Smooth muscle cell (in vitro differentiated cells): ENCODE measurements at regions not wholly inside any gene's neighbourhood (a gene's known extent, or its start where the extent isn't known, plus 50 kb on each side); places are given as distances from the start of the nearest gene placed in this dataset. TPM values are rescaled to one million over a fixed set of nuclear protein-coding genes. Genes with fewer than 3 reads are reported as not detected.

ENCODE experiments used
- DNase-seq: peaks from one replicate; lab custom pipeline; 2025; ENCODE audit not compliant: unreplicated experiment; lab: John Stamatoyannopoulos, UW
- H2AFZ ChIP-seq: fragments of 200-600 bp; sonication (generic); 2 replicates; pipeline ENCODE4 v1.6.0; 2016; ENCODE audit warnings: antibody characterized with exemption, low read depth, mild to moderate bottlenecking
- H3F3A ChIP-seq: fragments of 200-600 bp; sonication (generic); 2 replicates; pipeline ENCODE4 v1.6.0; 2017; ENCODE audit warnings: antibody characterized with exemption, low read depth
- H3K27ac ChIP-seq: fragments of 200-600 bp; sonication (generic); 2 replicates; pipeline ENCODE4 v1.5.1; 2016; ENCODE audit warnings: low read depth, mild to moderate bottlenecking
- H3K27me3 ChIP-seq: fragments of 200-600 bp; sonication (generic); 2 replicates; pipeline ENCODE4 v1.6.1; 2016; ENCODE audit warnings: low read depth, mild to moderate bottlenecking
- H3K36me3 ChIP-seq: fragments of 200-600 bp; sonication (generic); 2 replicates; pipeline ENCODE4 v1.5.1; 2016; ENCODE audit warnings: low read depth
- H3K4me1 ChIP-seq: fragments of 200-600 bp; sonication (generic); 2 replicates; pipeline ENCODE4 v1.5.1; 2016; ENCODE audit warnings: low read depth
- H3K4me2 ChIP-seq: fragments of 200-600 bp; sonication (generic); 2 replicates; pipeline ENCODE4 v1.6.0; 2016; ENCODE audit warnings: mild to moderate bottlenecking
- H3K4me3 ChIP-seq: fragments of 200-600 bp; sonication (generic); 2 replicates; pipeline ENCODE4 v1.5.1; 2016; ENCODE audit warnings: mild to moderate bottlenecking
- H3K79me2 ChIP-seq: fragments of 200-600 bp; sonication (generic); 2 replicates; pipeline ENCODE4 v1.6.0; 2016; ENCODE audit warnings: low read depth, mild to moderate bottlenecking
- H3K9ac ChIP-seq: fragments of 200-600 bp; sonication (generic); 2 replicates; pipeline ENCODE4 v1.6.0; 2016; ENCODE audit warnings: low read depth
- H3K9me3 ChIP-seq: fragments of 200-600 bp; sonication (generic); replicated peaks from 2 replicates; pipeline ENCODE4 v1.5.1; 2016; ENCODE audit warnings: low read depth
- H4K20me1 ChIP-seq: fragments of 200-600 bp; sonication (generic); 2 replicates; pipeline ENCODE4 v1.6.0; 2016; ENCODE audit warnings: low read depth
- CTCF ChIP-seq: fragments of 200-600 bp; sonication (generic); IDR thresholded peaks from 2 replicates; pipeline ENCODE4 v1.5.1; 2017; ENCODE audit warnings: borderline replicate concordance, mild to moderate bottlenecking, antibody characterized with exemption; ENCODE audit not compliant: insufficient read depth, poor library complexity, severe bottlenecking
- WGBS: methylation state at CpG from one replicate; pipeline ENCODE4 v1.1.7; 2016; ENCODE audit warnings: low lambda C conversion rate; 5-methylcytosine and 5-hydroxymethylcytosine counted together
- small RNA-seq: library from RNA; depleted of rRNA; stranded (forward); fragments of <200 nt; gene quantifications from one replicate; pipeline ENCODE3, GENCODE V24; 2014

GRCh38 chr10:22765660-22766547, 51.5 kb upstream of the PIP4K2A start:
- no peak for DNase-seq
- no peak overlapping the region for H3K4me2 ChIP-seq

GRCh38 chr10:22764639-22765038, 50.3 kb upstream of the PIP4K2A start:
- H4K20me1 ChIP-seq = no peaks in the 10 kb centered on the region
- H2AFZ ChIP-seq = no peak overlapping the region
- no peak overlapping the region for H3K4me2 ChIP-seq
- H3K4me3 ChIP-seq = no peak overlapping the region
- no peaks in the 10 kb centered on the region for H3F3A ChIP-seq
- no peak overlapping the region for H3K27ac ChIP-seq
- no peaks in the 10 kb centered on the region for H3K9me3 ChIP-seq
- H3K9ac ChIP-seq = no peak overlapping the region
- DNase-seq = no peak
- H3K27me3 ChIP-seq = no peaks in the 10 kb centered on the region
- no peaks in the 10 kb centered on the region for H3K79me2 ChIP-seq
- H3K36me3 ChIP-seq = no peaks in the 10 kb centered on the region
- no peaks in the 10 kb centered on the region for H3K4me1 ChIP-seq
- 93% methylated on average over 2 of the region's 2 CpGs for WGBS
- TF ChIP-seq CTCF = no peak

More at GRCh38 chr10:22765660-22766547, 51.5 kb upstream of the PIP4K2A start:
- H3F3A ChIP-seq = no peaks in the 10 kb centered on the region
- no peaks in the 10 kb centered on the region for H3K79me2 ChIP-seq
- no peaks in the 10 kb centered on the region for H3K27me3 ChIP-seq
- no peaks in the 10 kb centered on the region for H3K4me1 ChIP-seq
- no peak overlapping the region for H3K27ac ChIP-seq
- 96% methylated on average over 6 of the region's 6 CpGs for WGBS
- TF ChIP-seq CTCF = no peak
- no peak overlapping the region for H3K4me3 ChIP-seq
- H3K9me3 ChIP-seq = no peaks in the 10 kb centered on the region
- no peak overlapping the region for H3K9ac ChIP-seq
- H3K36me3 ChIP-seq = no peaks in the 10 kb centered on the region
- no peaks in the 10 kb centered on the region for H4K20me1 ChIP-seq
- no peak overlapping the region for H2AFZ ChIP-seq

Small RNA genes lying in the stretch of these regions (small RNA-seq; reads per million reads assigned to genes)
- gene RNU6-413P = not detected
